Endodermal cell (in vitro differentiated cells): ENCODE measurements at regions not wholly inside any gene's neighbourhood (a gene's known extent, or its start where the extent isn't known, plus 50 kb on each side); places are given as distances from the start of the nearest gene placed in this dataset.

Source experiments
- DNase-seq: peaks from one replicate; pipeline ENCODE4 v3.0.0-alpha.2; 2017
- H3K27ac ChIP-seq: 2 replicates; pipeline ENCODE4 v1.5.1; 2013; ENCODE audit warnings: mild to moderate bottlenecking, low read depth, low read length, moderate library complexity
- H3K27me3 ChIP-seq: 2 replicates; pipeline ENCODE4 v1.6.1; 2013; ENCODE audit warnings: mild to moderate bottlenecking, low read length, moderate library complexity; ENCODE audit not compliant: insufficient read depth, control insufficient read depth, poor library complexity, severe bottlenecking
- H3K36me3 ChIP-seq: 2 replicates; pipeline ENCODE4 v1.7.0; 2013; ENCODE audit warnings: mild to moderate bottlenecking, low read length, moderate library complexity; ENCODE audit not compliant: control insufficient read depth, insufficient read depth
- H3K4me1 ChIP-seq: one replicate; pipeline ENCODE4 v1.7.0; 2013; ENCODE audit warnings: low read length; ENCODE audit not compliant: control insufficient read depth, insufficient read depth
- H3K4me3 ChIP-seq: 2 replicates; pipeline ENCODE4 v1.5.1; 2013; ENCODE audit warnings: mild to moderate bottlenecking, low read length, moderate library complexity
- H3K9ac ChIP-seq: 2 replicates; pipeline ENCODE4 v1.6.1; 2013; ENCODE audit warnings: mild to moderate bottlenecking, low read length, moderate library complexity; ENCODE audit not compliant: poor library complexity, severe bottlenecking; ENCODE audit errors: extremely low read depth
- H3K9me3 ChIP-seq: 2 replicates; pipeline ENCODE4 v1.6.1; 2013; ENCODE audit warnings: mild to moderate bottlenecking, low read length, moderate library complexity; ENCODE audit not compliant: control insufficient read depth
- H3K27ac Mint-ChIP-seq: 2 replicates; pipeline ENCODE4 v1.8.0; 2020; ENCODE audit warnings: mixed read lengths
- H3K27me3 Mint-ChIP-seq: 2 replicates; pipeline ENCODE4 v1.8.0; 2021; ENCODE audit warnings: mild to moderate bottlenecking, mixed read lengths; ENCODE audit not compliant: insufficient read depth
- H3K36me3 Mint-ChIP-seq: 2 replicates; pipeline ENCODE4 v1.8.0; 2020; ENCODE audit warnings: low read depth, mixed read lengths
- H3K4me1 Mint-ChIP-seq: 2 replicates; pipeline ENCODE4 v1.8.0; 2020; ENCODE audit warnings: mixed read lengths
- H3K4me3 Mint-ChIP-seq: 2 replicates; pipeline ENCODE4 v1.8.0; 2020; ENCODE audit warnings: mild to moderate bottlenecking, moderate library complexity, mixed read lengths
- H3K9me3 Mint-ChIP-seq: 2 replicates; pipeline ENCODE4 v1.8.0; 2020; ENCODE audit warnings: mild to moderate bottlenecking, mixed read lengths
- WGBS, 2 experiments: methylation state at CpG; one replicate each; pipeline versions ENCODE4 v1.1.5 to v1.1.7; 2013; ENCODE audit warnings: missing lambda C conversion rate in 2 of 2, mixed read lengths in 1 of 2; ENCODE audit not compliant: insufficient coverage in 1 of 2, insufficient read length in 1 of 2; 5-methylcytosine and 5-hydroxymethylcytosine counted together
- TF ChIP-seq, protein P1 (sequence below): fragments of 200-600 bp; sonication (generic); conservative IDR thresholded peaks from 2 replicates; pipeline ENCODE4 v1.5.0; 2021; ENCODE audit warnings: antibody characterized with exemption, mild to moderate bottlenecking

DNA sequence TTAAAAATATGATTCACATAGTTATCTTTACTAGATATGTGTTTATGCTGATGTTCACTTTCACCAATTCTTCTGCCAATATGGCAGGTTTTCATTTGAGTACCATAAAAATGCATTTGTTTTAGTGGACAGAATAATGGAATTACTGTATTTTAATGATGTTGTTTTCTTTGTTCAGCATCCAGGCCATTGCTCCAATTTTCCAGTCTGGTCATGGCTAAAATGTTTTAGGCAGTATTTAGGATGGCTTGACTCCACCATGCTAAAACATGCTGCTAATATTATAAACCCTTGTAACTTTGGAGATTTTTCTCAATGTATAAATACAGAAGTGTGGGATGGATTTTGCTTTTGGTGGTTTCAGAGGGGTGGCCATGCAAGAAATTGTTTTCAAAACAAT lies 273.0 kb upstream of the RPS23 start:
- no peak overlapping the region for H3K27ac Mint-ChIP-seq
- no peak overlapping the region for H3K27ac ChIP-seq
- no peaks in the 10 kb centered on the region for H3K4me1 Mint-ChIP-seq
- H3K4me3 ChIP-seq, result no peak overlapping the region
- H3K27me3 Mint-ChIP-seq, result no peaks in the 10 kb centered on the region
- no peaks in the 10 kb centered on the region for H3K9me3 Mint-ChIP-seq
- TF ChIP-seq, protein P1, sequence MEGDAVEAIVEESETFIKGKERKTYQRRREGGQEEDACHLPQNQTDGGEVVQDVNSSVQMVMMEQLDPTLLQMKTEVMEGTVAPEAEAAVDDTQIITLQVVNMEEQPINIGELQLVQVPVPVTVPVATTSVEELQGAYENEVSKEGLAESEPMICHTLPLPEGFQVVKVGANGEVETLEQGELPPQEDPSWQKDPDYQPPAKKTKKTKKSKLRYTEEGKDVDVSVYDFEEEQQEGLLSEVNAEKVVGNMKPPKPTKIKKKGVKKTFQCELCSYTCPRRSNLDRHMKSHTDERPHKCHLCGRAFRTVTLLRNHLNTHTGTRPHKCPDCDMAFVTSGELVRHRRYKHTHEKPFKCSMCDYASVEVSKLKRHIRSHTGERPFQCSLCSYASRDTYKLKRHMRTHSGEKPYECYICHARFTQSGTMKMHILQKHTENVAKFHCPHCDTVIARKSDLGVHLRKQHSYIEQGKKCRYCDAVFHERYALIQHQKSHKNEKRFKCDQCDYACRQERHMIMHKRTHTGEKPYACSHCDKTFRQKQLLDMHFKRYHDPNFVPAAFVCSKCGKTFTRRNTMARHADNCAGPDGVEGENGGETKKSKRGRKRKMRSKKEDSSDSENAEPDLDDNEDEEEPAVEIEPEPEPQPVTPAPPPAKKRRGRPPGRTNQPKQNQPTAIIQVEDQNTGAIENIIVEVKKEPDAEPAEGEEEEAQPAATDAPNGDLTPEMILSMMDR, result no peak
- no peaks in the 10 kb centered on the region for H3K36me3 Mint-ChIP-seq
- H3K9me3 ChIP-seq, result no peaks in the 10 kb centered on the region
- no peak overlapping the region for H3K9ac ChIP-seq
- H3K36me3 ChIP-seq, result no peaks in the 10 kb centered on the region
- no peaks in the 10 kb centered on the region for H3K27me3 ChIP-seq
- H3K4me1 ChIP-seq, result no peaks in the 10 kb centered on the region
- DNase-seq, result no peak
- no peak overlapping the region for H3K4me3 Mint-ChIP-seq

DNA sequence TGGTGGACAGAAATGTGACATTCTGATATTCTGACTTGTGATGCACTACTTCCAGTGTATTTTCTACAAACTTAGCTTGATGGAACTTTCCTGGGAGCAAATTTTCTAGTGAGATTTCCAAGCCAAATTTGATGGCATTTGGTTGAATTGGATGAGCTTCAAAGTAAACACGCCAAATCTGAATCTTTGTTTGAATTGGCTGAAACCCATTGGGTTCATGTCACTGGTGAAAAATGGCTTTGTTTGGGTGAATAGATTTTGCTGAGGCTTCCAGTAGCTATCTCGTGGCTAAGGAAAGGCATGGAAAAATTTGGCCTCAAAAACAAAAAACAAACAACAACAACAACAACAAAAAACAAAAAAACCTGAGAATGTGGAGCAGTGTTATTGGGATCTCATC lies 271.1 kb upstream of the RPS23 start:
- Mint-ChIP-seq H3K4me3 (no peak overlapping the region), H3K27ac (no peak overlapping the region), H3K27me3 (no peaks in the 10 kb centered on the region), H3K9me3 (peaks cover 5% of the 10 kb centered on the region), H3K4me1 (no peaks in the 10 kb centered on the region), H3K36me3 (peaks cover 3% of the 10 kb centered on the region)
- 86 to 92% methylated on average over 1 of the region's 2 CpGs for WGBS, 2 experiments
- Histone ChIP-seq H3K9ac (no peak overlapping the region), H3K27me3 (no peaks in the 10 kb centered on the region), H3K4me1 (no peaks in the 10 kb centered on the region), H3K27ac (no peak overlapping the region), H3K36me3 (no peaks in the 10 kb centered on the region), H3K9me3 (peaks cover 2% of the 10 kb centered on the region), H3K4me3 (no peak overlapping the region)
- TF ChIP-seq, protein P1, result no peak
- DNase-seq, result no peak

DNA sequence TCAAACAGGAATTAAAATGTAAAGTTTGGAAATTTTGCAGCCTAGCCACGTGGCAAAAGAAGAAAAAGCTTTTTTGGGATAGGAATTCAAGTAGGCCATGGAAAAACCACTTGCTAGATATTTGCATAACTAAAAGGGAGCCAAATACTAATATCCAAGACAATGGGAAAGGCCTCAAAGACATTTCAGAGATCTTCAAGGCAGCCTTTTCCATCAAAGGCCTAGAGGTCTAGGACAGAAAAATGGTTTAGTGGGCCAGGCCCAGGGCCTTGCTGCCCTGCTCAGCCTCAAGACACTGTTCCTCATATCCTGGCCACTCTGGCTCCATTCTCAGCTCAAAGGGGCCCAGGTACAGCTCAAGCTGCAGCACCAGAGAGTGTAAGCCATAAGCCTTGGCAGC lies 265.9 kb upstream of the RPS23 start:
- H3K9ac ChIP-seq, result no peak overlapping the region
- no peak overlapping the region for H3K4me3 Mint-ChIP-seq
- H3K27ac ChIP-seq, result no peak overlapping the region
- H3K4me1 Mint-ChIP-seq, result peaks cover under 1% of the 10 kb centered on the region
- peaks cover 12% of the 10 kb centered on the region for H3K9me3 ChIP-seq
- H3K4me3 ChIP-seq, result no peak overlapping the region
- no peaks in the 10 kb centered on the region for H3K27me3 Mint-ChIP-seq
- no peak overlapping the region for H3K27ac Mint-ChIP-seq
- no peak for DNase-seq
- H3K4me1 ChIP-seq, result no peaks in the 10 kb centered on the region
- 42 to 45% methylated on average over 1 of the region's 1 CpG for WGBS, 2 experiments
- no peaks in the 10 kb centered on the region for H3K36me3 ChIP-seq
- no peaks in the 10 kb centered on the region for H3K27me3 ChIP-seq
- H3K9me3 Mint-ChIP-seq, result peaks cover 11% of the 10 kb centered on the region
- H3K36me3 Mint-ChIP-seq, result peaks cover 3% of the 10 kb centered on the region
- TF ChIP-seq, protein P1, result no peak
